Hippocampal formation (tissue), 2 donors: ENCODE measurements at regions not wholly inside any gene's neighbourhood (a gene's known extent, or its start where the extent isn't known, plus 50 kb on each side); places are given as distances from the start of the nearest gene placed in this dataset.
"Not testable (repeated sequence)": the region's sequence is repeated elsewhere in the genome, so short reads cannot be mapped to it uniquely, and the experiment has no call there.

Experiments
- DNase-seq, 2 donors: peaks; one replicate each; lab custom pipeline; 2025; lab: John Stamatoyannopoulos, UW

DNA sequence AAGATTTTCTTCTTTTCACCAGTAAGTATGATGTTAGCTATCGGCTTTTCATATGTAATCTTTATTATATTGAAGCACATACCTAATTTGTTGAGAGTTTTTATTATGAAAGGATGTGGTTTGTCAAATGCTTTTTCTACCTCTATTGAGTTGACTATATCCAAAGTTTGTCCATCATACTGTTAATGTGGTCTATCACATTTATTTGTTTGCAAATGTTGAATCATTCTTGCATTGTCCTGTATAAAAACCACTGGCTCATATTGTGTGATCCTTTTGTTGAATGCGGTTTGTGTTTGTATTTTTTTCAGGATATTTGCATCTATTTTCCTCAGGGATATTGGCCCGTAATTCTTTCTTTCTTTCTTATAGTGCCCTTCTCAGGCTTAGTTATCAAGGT is 675.5 kb downstream of the NUP35 start:
- DNase-seq, result no peak

GRCh38 chr2:183803596-183803995 is 679.4 kb downstream of the NUP35 start:
- no peak for DNase-seq

DNA sequence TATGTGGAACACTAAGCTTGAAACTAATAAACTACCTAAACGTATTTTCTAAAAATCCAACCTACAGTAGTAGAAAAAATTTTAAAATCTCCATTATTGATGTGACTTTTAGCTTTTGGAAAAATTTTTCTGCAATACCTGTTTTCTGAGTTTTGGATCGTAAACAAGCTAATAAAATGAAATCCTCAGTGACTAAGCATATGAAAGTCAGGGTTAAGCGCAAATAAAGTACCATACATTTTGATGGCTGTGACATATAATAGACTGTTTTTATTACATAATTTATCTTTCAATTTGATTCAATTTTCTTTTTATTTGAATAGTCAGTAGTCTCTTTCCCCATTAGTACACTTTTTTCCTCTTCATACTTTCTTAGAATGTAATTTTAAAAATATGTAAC is 683.6 kb downstream of the NUP35 start:
- DNase-seq, result no peak

DNA sequence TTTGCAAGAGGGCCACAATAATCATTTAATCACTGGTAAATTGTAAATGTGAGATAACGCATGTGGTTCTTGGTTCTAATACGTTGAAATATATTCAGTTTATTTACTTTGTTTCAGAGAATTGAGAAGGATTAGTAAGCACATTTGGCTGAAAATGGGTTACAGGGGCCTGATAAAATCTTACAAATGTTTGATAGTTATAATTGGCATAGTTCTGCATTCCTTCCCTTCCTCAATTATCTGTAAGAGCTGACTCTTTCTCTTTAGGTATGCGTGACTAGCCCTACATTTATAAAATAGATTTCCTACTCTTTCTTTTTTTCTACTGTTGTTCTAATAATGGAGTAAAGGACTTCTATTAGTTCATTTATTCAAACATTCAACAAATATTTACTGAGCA is 685.2 kb downstream of the NUP35 start:
- DNase-seq, result no peak

DNA sequence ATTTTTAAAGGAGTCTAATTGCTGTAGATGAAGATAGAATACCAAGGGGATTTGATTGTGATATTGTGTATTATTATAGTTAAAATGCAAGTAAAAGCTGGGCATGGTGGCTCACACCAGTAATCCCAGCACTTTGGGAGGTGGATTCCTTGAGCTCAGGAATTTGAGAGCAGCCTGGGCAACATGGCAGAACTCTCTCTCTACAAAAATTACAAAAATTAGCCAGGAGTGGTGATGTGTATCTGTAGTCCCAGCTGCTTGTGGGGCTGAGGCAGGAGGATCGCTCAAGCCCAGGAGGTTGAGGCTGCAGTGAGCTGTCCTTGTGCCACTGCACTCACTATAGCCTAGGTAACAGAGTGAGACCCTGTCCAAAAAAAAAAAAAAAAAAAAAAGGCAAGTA is 687.0 kb downstream of the NUP35 start:
- no peak for DNase-seq

DNA sequence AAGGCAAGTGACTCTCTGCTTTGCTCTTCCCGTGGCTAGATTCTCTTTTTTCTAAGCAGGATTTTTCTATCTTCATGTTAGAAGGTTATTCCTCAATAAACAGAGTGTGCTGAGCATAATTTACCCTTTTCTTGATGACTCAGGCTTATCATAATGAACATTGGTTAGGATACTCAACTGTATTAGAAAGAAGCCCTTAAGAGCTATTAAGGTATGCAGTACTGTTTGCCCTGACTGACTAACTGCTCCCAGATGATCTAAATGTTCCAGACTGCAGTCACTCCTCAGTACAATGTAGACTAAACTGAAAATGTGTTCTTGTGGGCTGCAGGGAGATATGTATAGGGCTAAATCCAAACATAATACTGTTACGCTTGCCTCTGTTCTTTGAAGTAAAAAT is 687.8 kb downstream of the NUP35 start:
- no peak for DNase-seq

DNA sequence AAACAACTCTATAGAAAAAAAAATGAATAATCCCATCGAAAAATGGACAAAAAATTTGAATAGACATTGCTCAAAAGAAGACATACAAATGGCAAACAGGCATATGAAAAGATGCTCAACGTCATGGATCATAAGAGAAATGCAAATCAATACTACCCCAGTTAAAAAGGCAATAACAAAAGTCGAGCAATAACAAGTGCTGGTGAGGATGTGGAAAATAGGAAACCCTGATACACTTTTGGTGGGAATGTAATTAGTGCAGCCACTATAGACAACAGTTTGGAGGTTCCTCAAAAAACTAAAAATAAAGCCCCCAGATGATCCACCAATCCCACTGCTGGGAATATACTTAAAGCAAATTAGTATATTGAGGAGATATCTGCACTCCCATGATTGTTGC is 701.5 kb downstream of the NUP35 start:
- no peak for DNase-seq

GRCh38 chr2:183829931-183830330 is 705.7 kb downstream of the NUP35 start:
- no peak for DNase-seq

GRCh38 chr2:183837157-183837556 is 712.9 kb downstream of the NUP35 start:
- no peak for DNase-seq

- DNase-seq, result no peak
Measured at GRCh38 chr2:183838295-183838694, 714.1 kb downstream of the NUP35 start.

GRCh38 chr2:183840061-183840584 is 715.9 kb downstream of the NUP35 start:
- DNase-seq, result no peak

DNA sequence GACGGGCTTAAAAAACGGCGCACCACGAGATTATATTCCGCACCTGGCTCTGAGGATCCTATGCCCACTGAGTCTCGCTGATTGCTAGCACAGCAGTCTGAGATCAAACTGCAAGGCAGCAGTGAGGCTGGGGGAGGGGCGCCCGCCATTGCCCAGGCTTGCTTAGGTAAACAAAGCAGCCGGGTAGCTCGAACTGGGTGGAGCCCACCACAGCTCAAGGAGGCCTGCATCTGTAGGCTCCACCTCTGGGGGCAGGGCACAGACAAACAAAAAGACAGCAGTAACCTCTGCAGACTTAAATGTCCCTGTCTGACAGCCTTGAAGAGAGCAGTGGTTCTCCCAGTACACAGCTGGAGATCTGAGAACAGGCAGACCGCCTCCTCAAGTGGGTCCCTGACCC is 725.6 kb downstream of the NUP35 start:
- not testable (repeated sequence) for DNase-seq

DNA sequence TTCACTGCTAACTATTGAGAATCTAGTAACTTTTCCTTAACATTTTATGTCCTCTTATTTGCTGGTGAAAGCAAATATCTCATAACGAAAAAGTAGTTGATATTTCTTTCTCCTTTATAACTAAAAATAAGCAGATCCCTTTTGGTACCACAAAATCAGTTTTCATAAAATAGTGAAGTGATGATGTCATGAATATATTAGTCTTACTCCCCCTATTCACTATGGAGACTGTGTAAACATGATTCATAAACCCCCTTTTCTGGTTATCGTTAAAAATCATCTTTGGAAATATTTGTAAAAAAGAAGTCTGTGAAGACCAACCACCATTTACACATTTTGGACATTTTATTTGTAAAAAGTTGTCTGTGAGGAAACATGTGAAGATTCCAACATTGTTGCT is 734.9 kb downstream of the NUP35 start:
- DNase-seq, result no peak

- DNase-seq, result no peak
Measured at GRCh38 chr2:183866666-183867065, 731.7 kb upstream of the ZNF804A start.

GRCh38 chr2:183867206-183867605 is 731.1 kb upstream of the ZNF804A start:
- no peak for DNase-seq

- DNase-seq, result no peak
Measured at GRCh38 chr2:183868153-183868552, 730.2 kb upstream of the ZNF804A start.

- DNase-seq, result no peak
Measured at GRCh38 chr2:183868707-183869106, 729.6 kb upstream of the ZNF804A start.

DNA sequence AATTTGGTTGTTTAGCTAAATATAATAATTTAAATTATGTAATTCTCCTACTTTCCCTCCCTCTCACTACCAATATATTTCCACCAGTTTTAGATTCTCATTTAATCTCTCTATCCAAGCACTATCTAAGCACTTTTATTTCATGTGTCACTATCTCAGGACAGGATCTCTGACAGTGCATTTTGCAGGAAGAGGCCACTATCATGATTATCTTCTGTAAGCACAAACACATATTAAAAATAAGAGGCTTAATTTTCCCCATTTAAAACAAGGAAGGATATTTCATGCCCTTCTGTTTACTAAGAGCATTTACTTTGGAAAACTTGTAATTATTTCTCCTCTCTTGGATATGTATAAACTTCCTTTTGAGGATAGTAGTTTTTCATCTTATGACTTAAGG is 726.2 kb upstream of the ZNF804A start:
- DNase-seq, result no peak

GRCh38 chr2:183881978-183882377 is 716.4 kb upstream of the ZNF804A start:
- DNase-seq, result no peak

DNA sequence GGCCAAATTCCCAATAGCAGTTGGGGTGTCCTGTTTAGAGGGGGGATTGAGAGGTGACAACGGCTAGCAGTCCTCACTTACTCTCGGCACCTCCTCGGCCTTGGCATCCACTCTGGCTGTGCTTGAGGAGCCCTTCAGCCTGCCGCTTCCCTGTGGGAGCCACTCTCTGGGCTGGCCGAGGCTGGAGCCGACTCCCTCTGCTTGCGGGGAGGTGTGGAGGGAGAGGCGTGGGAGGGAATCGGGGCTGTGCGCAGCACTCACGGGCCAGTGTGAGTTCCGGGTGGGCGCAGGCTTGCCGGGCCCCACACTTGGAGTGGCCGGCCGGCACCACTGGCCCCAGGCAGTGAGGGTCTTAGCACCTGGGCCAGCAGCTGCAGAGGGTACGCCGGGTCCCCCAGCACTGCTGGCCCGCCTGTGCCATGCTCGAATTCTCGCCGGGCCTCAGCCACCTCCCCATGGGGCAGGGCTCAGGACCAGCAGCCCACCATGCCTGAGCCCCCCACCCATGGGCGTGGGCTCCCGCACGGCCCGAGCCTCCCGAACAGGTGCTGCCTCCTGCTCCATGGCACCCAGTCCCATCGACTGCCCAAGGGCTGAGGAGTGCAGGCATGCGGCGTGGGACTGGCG is 705.9 kb upstream of the ZNF804A start:
- DNase-seq, result no peak

DNA sequence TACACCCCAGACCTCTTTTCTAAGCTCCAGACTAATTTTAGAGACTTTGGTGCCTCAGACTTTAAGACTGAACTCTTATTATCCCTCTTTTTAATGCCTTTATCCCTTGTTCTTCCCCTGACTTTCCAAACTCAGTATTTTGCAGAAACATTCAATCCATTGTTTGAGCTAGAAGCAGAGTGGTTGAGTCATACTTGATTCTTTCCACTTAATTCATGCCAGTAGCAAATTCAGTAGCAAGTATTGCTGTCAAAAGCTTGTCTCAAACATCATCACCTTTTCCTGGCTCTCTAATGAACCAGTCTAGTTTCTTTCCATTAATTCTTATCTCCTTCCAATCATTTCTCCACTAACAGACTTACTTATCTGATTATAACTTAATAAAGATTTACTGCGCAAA is 699.7 kb upstream of the ZNF804A start:
- no peak for DNase-seq

GRCh38 chr2:183901931-183902330 is 696.4 kb upstream of the ZNF804A start:
- DNase-seq, result no peak

GRCh38 chr2:183903026-183903425 is 695.3 kb upstream of the ZNF804A start:
- DNase-seq, result no peak

DNA sequence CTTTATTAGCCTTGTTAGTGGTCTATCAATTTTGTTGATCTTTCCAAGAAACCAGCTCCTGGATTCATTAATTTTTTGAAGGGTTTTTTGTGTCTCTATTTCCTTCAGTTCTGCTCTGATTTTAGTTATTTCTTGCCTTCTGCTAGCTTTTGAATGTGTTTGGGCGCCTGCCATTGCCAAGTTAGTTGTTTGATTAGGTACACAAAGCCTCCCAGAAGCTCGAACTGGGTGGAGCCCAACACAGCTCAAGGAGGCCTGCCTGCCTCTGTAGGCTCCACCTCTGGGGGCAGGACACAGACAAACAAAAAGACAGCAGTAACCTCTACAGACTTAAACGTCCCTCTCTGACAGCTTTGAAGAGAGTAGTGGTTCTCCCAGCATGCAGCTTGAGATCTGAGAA is 682.3 kb upstream of the ZNF804A start:
- not testable (repeated sequence) for DNase-seq
